Naive thymus-derived CD4-positive, alpha-beta T cell (primary cell): ENCODE measurements at regions not wholly inside any gene's neighbourhood (a gene's known extent, or its start where the extent isn't known, plus 50 kb on each side); places are given as distances from the start of the nearest gene placed in this dataset.
"Not testable (repeated sequence)": the region's sequence is repeated elsewhere in the genome, so short reads cannot be mapped to it uniquely, and the experiment has no call there.

Experiments used
- ATAC-seq: fragments of 150-1000 bp; cut with Tn5 transposase; 2 replicates; pipeline ENCODE4 v1.10.0; 2021; ENCODE audit warnings: mild to moderate bottlenecking, moderate library complexity
- CTCF ChIA-PET: fragments of 350-600 bp; sonication (Branson Sonifier 250); formaldehyde crosslinking; loops from one replicate; lab custom pipeline; 2021; ENCODE audit warnings: antibody characterized with exemption; lab: Charles Lee
- POLR2A ChIA-PET: fragments of 350-600 bp; sonication (Branson Sonifier 250); formaldehyde crosslinking; loops from one replicate; lab custom pipeline; 2021; ENCODE audit warnings: antibody characterized with exemption, inconsistent platforms; lab: Charles Lee
- DNase-seq, 9 donors: peaks; one replicate each; pipeline versions ENCODE4 v3.0.0 to v3.0.0-alpha.2; 2020 to 2022; ENCODE audit warnings: mixed read lengths in 1 of 9
- H3K27ac ChIP-seq: one replicate; pipeline ENCODE4 v1.7.0; 2013; ENCODE audit warnings: mild to moderate bottlenecking, low read depth, low read length, moderate library complexity
- H3K27me3 ChIP-seq, 2 donors: one replicate each; pipeline ENCODE4 v1.7.0; 2013; ENCODE audit warnings: low read length in 2 of 2, mild to moderate bottlenecking in 2 of 2, moderate library complexity in 2 of 2; ENCODE audit not compliant: control insufficient read depth in 2 of 2, insufficient read depth in 2 of 2
- H3K36me3 ChIP-seq, 3 experiments: 1 replicate in 2 of 3; 2 replicates in 1 of 3; pipeline ENCODE4 v1.7.0; 2013; ENCODE audit warnings: low read length in 3 of 3, mild to moderate bottlenecking in 3 of 3, moderate library complexity in 1 of 3; ENCODE audit not compliant: insufficient read depth in 3 of 3, control insufficient read depth in 2 of 3
- H3K4me1 ChIP-seq, 2 donors: one replicate each; pipeline ENCODE4 v1.7.0; 2013; ENCODE audit warnings: low read length in 2 of 2, mild to moderate bottlenecking in 2 of 2, moderate library complexity in 1 of 2; ENCODE audit not compliant: control insufficient read depth in 2 of 2, insufficient read depth in 2 of 2
- H3K4me3 ChIP-seq: 2 replicates; pipeline ENCODE4 v1.7.0; 2013; ENCODE audit warnings: mild to moderate bottlenecking, low read length
- H3K9me3 ChIP-seq, 3 experiments: 1 replicate in 2 of 3; 2 replicates in 1 of 3; pipeline ENCODE4 v1.7.0; 2013; ENCODE audit warnings: low read length in 3 of 3; ENCODE audit not compliant: control insufficient read depth in 2 of 3
- H3K27ac Mint-ChIP-seq, 9 donors: one replicate each; pipeline ENCODE4 v1.8.0; 2020 to 2022; ENCODE audit warnings: mixed read lengths in 9 of 9, mild to moderate bottlenecking in 8 of 9, moderate library complexity in 5 of 9, inconsistent platforms in 2 of 9
- H3K27me3 Mint-ChIP-seq, 5 donors: one replicate each; pipeline ENCODE4 v1.8.0; 2021 to 2022; ENCODE audit warnings: mixed read lengths in 5 of 5, mild to moderate bottlenecking in 1 of 5
- H3K36me3 Mint-ChIP-seq, 5 donors: one replicate each; pipeline ENCODE4 v1.8.0; 2020 to 2022; ENCODE audit warnings: mixed read lengths in 5 of 5, mild to moderate bottlenecking in 3 of 5, inconsistent platforms in 1 of 5
- H3K4me1 Mint-ChIP-seq, 7 donors: one replicate each; pipeline ENCODE4 v1.8.0; 2020 to 2022; ENCODE audit warnings: mixed read lengths in 7 of 7, mild to moderate bottlenecking in 3 of 7, inconsistent platforms in 1 of 7
- H3K4me3 Mint-ChIP-seq, 10 donors: one replicate each; pipeline ENCODE4 v1.8.0; 2020 to 2022; ENCODE audit warnings: mild to moderate bottlenecking in 10 of 10, mixed read lengths in 10 of 10, moderate library complexity in 6 of 10, inconsistent platforms in 2 of 10
- H3K9me3 Mint-ChIP-seq, 11 donors: one replicate each; pipeline ENCODE4 v1.8.0; 2020 to 2022; ENCODE audit warnings: mixed read lengths in 11 of 11, mild to moderate bottlenecking in 4 of 11, inconsistent platforms in 1 of 11, moderate library complexity in 1 of 11
- intact Hi-C, 2 donors: fragments of 100-400 bp; cut with micrococcal nuclease; formaldehyde crosslinking; loops; one replicate each; pipeline ENCODE4 v1.15.1; 2023

DNA sequence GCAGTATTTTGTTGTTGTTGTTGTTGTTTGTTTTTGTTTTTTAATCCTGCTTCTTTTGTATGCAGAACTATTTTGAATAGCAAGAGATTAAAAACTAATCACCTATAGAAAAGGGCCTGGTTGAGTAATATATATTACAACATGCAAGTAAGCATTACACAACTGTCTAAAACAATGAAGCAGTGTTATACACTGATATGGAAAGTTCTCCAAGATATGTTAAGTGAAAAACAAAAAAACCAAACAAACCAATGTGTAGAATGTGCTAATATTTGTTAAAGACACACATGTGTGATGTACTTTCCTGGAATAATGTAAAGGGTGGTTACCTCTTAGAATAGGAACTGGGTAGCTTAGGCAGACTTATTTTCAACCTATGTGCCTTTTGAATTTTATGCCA is 117.4 kb downstream of the ZNF365 start:
- ChIA-PET CTCF (interaction anchor here (0.6 to 1.9 kb wide), 13 partner anchors 32 to 734 kb away, joined by 3 to 10 read pairs (median 4); no protein-coding TSS in a partner anchor), POLR2A (interaction anchor here (0.6 kb wide), 1 partner anchor 53 kb away, joined by 4 read pairs; no protein-coding TSS in a partner anchor)
- ATAC-seq (no peak), DNase-seq (no peak)
- Histone ChIP-seq H3K27ac (no peak overlapping the region), H3K4me1 (no peaks in the 10 kb centered on the region), H3K36me3 (no peaks in the 10 kb centered on the region), H3K27me3 (no peaks in the 10 kb centered on the region), H3K9me3 (no peaks in the 10 kb centered on the region), H3K4me3 (no peak overlapping the region)
- no peak overlapping the region for H3K4me3 Mint-ChIP-seq
- peaks cover 0 to 26% (median 4%) of the 10 kb centered on the region in 5 donors for H3K27me3 Mint-ChIP-seq
- H3K4me1 Mint-ChIP-seq = peaks cover 0 to 2% (median 0%) of the 10 kb centered on the region in 7 donors
- no peaks in the 10 kb centered on the region for H3K36me3 Mint-ChIP-seq
- no peak overlapping the region for H3K27ac Mint-ChIP-seq
- H3K9me3 Mint-ChIP-seq = no peaks in the 10 kb centered on the region
- intact Hi-C loops = no loop called here

DNA sequence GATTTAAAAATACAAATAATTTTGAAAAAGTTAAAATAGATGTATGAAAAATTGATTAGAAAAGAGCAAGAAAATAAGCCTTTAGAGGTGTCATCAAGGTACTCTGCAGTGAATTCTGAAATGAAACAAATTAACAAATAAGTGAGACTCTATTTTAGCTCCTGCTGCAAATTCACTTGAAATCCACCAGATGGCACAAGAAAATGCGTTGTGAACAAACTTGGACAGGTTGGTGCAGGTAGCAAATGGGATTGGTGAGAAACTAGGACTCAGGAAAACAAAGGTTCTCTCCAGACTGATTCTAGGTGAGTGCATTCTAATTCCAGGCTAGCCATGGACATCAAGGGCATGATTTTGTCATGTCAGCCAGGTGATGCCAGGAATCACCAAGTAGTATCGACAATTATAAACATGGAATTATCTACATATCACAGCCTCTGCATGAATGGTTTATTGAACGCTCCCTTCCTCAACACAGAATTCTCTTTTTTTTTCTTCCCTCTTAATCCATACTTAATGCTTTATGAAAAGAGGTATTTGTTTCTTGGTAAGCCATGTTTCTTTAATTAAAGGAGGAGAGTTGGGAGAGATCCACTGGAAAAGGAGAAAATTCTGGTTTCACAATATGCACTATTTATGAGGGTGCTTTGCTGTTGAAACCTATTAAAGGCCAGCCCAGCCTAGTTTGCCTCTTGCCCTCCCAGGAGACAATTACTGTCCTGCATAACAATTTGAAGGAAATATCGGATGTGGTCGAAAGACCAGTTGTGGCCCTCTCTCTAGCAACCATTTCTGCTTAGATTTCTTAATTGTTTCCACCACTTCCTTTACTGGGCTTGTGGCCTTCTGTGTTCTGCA is 118.1 kb downstream of the ZNF365 start:
- Mint-ChIP-seq H3K9me3 (no peaks in the 10 kb centered on the region), H3K4me1 (peaks cover 0 to 2% (median 0%) of the 10 kb centered on the region in 7 donors), H3K4me3 (no peak overlapping the region), H3K27ac (no peak overlapping the region), H3K36me3 (no peaks in the 10 kb centered on the region), H3K27me3 (peaks cover 0 to 29% (median 4%) of the 10 kb centered on the region in 5 donors)
- POLR2A ChIA-PET = interaction anchor here (0.6 kb wide), 1 partner anchor 53 kb away, joined by 4 read pairs; no protein-coding TSS in a partner anchor
- Histone ChIP-seq H3K9me3 (no peaks in the 10 kb centered on the region), H3K36me3 (no peaks in the 10 kb centered on the region), H3K27ac (no peak overlapping the region), H3K27me3 (no peaks in the 10 kb centered on the region), H3K4me1 (no peaks in the 10 kb centered on the region), H3K4me3 (no peak overlapping the region)
- ATAC-seq = peak; percentile 54
- intact Hi-C loops = loop anchor here (1.0 to 2.0 kb wide), 10 partner anchors 36 to 1229 kb away; no protein-coding TSS in a partner anchor
- CTCF ChIA-PET = interaction anchor here (0.6 to 1.9 kb wide), 14 partner anchors 33 to 735 kb away, joined by 3 to 10 read pairs (median 4); no protein-coding TSS in a partner anchor
- peak in 7 of 9 donors; percentile 14 to 53 (median 40) for DNase-seq

DNA sequence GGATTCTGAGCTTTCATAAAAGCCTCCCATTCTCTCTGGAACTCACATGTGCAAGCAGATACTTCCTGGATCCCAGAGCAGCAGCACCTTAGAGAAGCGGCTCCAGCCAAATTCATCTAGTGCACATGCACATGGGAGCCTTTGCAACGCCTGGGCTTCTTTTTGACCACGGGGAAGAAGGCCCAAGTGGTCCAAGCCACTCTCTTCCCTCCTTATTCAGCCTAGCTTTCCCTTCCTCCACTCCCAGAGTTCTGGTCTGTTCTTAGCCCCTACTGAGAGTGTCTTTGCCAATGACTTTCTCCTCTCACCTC is 118.7 kb downstream of the ZNF365 start:
- H3K27ac ChIP-seq = no peak overlapping the region
- no peak overlapping the region for H3K4me3 ChIP-seq
- H3K4me1 ChIP-seq = no peaks in the 10 kb centered on the region
- H3K9me3 Mint-ChIP-seq = no peaks in the 10 kb centered on the region
- ChIA-PET POLR2A (no interaction called here), CTCF (interaction anchor here (1.3 kb wide), 1 partner anchor 49 kb away, joined by 3 read pairs; no protein-coding TSS in a partner anchor)
- H3K36me3 ChIP-seq = no peaks in the 10 kb centered on the region
- ATAC-seq (no peak), DNase-seq (no peak)
- intact Hi-C loops = loop anchor here (1.0 to 2.0 kb wide), 10 partner anchors 35 to 1228 kb away; no protein-coding TSS in a partner anchor
- no peak overlapping the region for H3K4me3 Mint-ChIP-seq
- H3K27ac Mint-ChIP-seq = no peak overlapping the region
- H3K9me3 ChIP-seq = no peaks in the 10 kb centered on the region
- no peaks in the 10 kb centered on the region for H3K36me3 Mint-ChIP-seq
- H3K27me3 Mint-ChIP-seq = peaks cover 0 to 29% (median 4%) of the 10 kb centered on the region in 5 donors
- peaks cover 0 to 2% (median 0%) of the 10 kb centered on the region in 7 donors for H3K4me1 Mint-ChIP-seq
- H3K27me3 ChIP-seq = no peaks in the 10 kb centered on the region

DNA sequence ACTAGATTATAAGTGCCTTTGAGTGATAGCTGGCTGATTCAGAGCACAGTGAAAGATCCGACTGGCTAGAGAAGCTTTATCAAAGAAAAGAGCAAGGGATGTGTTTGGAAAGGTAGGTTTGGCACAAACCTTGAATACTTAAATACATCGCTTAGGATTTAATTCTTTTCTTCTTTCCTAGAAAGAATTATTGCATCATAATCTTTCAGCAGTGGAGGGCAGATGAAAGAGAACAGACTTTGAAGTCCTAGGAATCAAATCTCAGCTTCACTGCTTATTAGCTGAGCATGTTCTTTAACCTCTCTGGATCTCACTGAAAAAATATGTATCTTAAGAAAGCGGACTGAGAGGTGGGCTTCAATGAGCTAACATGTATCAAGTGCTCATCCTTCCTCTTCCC is 122.8 kb downstream of the ZNF365 start:
- ATAC-seq (no peak), DNase-seq (no peak)
- no peak overlapping the region for H3K4me3 ChIP-seq
- no peak overlapping the region for H3K27ac ChIP-seq
- H3K4me1 ChIP-seq = no peaks in the 10 kb centered on the region
- H3K27me3 ChIP-seq = no peaks in the 10 kb centered on the region
- H3K4me1 Mint-ChIP-seq = peaks cover 0 to 3% (median 0%) of the 10 kb centered on the region in 7 donors
- H3K27ac Mint-ChIP-seq = no peak overlapping the region
- H3K36me3 ChIP-seq = no peaks in the 10 kb centered on the region
- no peaks in the 10 kb centered on the region for H3K36me3 Mint-ChIP-seq
- POLR2A ChIA-PET = no interaction called here
- intact Hi-C loops = no loop called here
- H3K4me3 Mint-ChIP-seq = no peak overlapping the region
- H3K9me3 Mint-ChIP-seq = no peaks in the 10 kb centered on the region
- CTCF ChIA-PET = interaction anchor here (0.6 to 0.7 kb wide), 2 partner anchors 117 to 663 kb away, joined by 3 to 4 read pairs; no protein-coding TSS in a partner anchor
- no peaks in the 10 kb centered on the region for H3K9me3 ChIP-seq
- peaks cover 0 to 49% (median 4%) of the 10 kb centered on the region in 5 donors for H3K27me3 Mint-ChIP-seq

DNA sequence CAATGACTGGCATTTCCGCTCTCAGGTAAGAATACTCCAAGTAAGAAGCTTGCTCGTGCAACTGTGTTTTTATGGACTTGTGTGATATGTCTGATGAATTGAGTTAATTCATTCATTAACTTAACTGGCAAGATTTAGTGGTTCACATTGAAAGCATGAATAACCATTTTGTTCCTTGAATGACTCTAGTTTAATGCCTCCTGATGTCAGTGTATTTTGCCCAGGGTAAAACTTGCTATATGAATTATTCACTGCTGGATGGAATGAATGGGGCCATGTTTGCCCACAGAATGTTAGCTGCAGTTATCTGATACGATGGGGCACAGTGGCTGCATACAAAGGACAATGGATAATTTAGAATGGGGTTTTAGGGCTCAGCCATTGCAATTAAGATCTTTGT is 124.1 kb downstream of the ZNF365 start:
- Histone ChIP-seq H3K9me3 (no peaks in the 10 kb centered on the region), H3K4me1 (no peaks in the 10 kb centered on the region), H3K4me3 (no peak overlapping the region), H3K27me3 (no peaks in the 10 kb centered on the region), H3K27ac (no peak overlapping the region), H3K36me3 (no peaks in the 10 kb centered on the region)
- DNase-seq (no peak), ATAC-seq (no peak)
- CTCF ChIA-PET = no interaction called here
- Mint-ChIP-seq H3K36me3 (no peaks in the 10 kb centered on the region), H3K9me3 (peaks cover 0 to 3% (median 0%) of the 10 kb centered on the region in 11 donors), H3K27ac (no peak overlapping the region), H3K4me3 (no peak overlapping the region), H3K4me1 (peaks cover 0 to 4% (median 0%) of the 10 kb centered on the region in 7 donors), H3K27me3 (peaks cover 0 to 53% (median 8%) of the 10 kb centered on the region in 5 donors)
- POLR2A ChIA-PET = no interaction called here
- intact Hi-C loops = no loop called here

DNA sequence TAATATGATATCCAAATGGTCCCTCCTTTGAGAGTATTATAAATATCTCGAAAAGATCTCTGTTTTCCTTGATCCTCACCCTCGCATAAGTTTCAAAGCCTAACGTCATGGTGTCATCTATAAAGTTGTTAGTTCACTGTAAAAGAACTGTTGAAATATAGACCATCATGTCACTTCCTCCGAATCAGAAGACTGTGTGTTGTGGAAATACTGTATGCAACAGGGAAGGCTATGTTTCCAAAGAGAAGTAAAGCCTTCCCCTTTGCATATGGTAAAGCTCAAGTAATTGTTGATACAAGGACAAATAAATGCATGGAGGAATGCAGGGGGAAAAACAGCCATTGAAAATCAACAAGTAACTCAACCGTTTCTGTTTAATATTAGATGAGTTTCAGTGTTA is 125.9 kb downstream of the ZNF365 start:
- H3K4me1 ChIP-seq, H3K27ac Mint-ChIP-seq, H3K36me3 Mint-ChIP-seq, intact Hi-C loops, CTCF ChIA-PET, H3K4me3 ChIP-seq, POLR2A ChIA-PET, H3K4me3 Mint-ChIP-seq, H3K9me3 Mint-ChIP-seq, H3K27ac ChIP-seq, H3K4me1 Mint-ChIP-seq, H3K36me3 ChIP-seq, H3K27me3 ChIP-seq, DNase-seq, H3K9me3 ChIP-seq: not testable (repeated sequence)
- ATAC-seq = peak; percentile 37
- H3K27me3 Mint-ChIP-seq = peaks cover 0 to 43% (median 5%) of the 10 kb centered on the region in 5 donors
